NB4 (cell line): ENCODE measurements at regions not wholly inside any gene's neighbourhood (a gene's known extent, or its start where the extent isn't known, plus 50 kb on each side); places are given as distances from the start of the nearest gene placed in this dataset.

Experiments
- DNase-seq: peaks from one replicate; pipeline ENCODE4 v3.0.0; 2010; ENCODE audit warnings: low read depth
- H3K4me3 ChIP-seq: one replicate; pipeline ENCODE4 v1.5.1; 2011; ENCODE audit warnings: mild to moderate bottlenecking, low read depth, low read length, moderate library complexity
- MYC ChIP-seq: IDR thresholded peaks from 2 replicates; pipeline ENCODE4 v1.6.1; 2011; ENCODE audit warnings: low read depth, low read length
- POLR2A ChIP-seq: IDR thresholded peaks from 2 replicates; pipeline ENCODE4 v1.6.1; 2011; ENCODE audit warnings: mild to moderate bottlenecking; ENCODE audit not compliant: insufficient read length; ENCODE audit errors: extremely low read depth
- TF ChIP-seq, protein P1 (sequence below): IDR thresholded peaks from one replicate; pipeline ENCODE4 v1.5.1; 2012; ENCODE audit warnings: low read depth, low read length
- TF ChIP-seq, protein P2 (sequence below): IDR thresholded peaks from 2 replicates; pipeline ENCODE4 v1.6.1; 2011; ENCODE audit warnings: low read depth, low read length

DNA sequence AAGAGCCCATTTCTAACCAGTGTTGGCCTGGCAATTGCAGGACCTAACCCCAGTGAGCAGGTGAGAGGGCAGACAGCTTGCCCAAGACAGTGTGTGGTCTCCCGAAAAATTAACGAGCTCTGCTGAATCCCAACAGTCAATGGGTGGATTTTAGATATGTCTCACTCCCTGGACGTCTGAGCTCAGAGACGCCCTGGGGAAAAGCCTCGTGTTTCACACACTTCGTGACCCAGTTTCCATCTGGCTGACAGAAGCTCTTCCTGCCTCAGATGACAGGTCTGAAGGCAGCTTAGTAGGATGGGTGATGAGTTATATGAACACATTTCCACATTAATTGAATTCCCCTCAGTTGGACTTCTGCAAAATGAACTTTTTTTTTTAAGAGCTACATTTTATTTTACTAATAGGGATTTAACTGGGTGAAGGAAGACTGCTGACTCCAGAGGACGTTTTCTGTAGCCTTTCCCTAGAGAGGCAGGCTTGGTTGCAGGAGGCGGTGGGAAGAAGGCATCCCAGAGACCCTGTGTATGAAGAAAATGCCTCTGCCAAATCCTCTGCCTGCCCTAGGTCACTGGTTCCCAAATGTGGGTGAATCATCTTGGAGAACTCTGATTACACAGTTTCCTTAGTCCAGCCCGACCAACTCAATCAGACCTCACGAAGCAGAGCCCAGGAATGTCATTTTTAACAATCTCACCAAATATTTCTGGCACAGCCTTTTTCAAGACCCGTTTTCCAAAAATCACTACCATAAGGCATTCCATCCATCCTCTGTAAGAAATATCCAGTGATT is 71.7 kb upstream of the LY86 start:
- no peak for DNase-seq
- TF ChIP-seq MYC (no peak), POLR2A (no peak)
- TF ChIP-seq, protein P1, sequence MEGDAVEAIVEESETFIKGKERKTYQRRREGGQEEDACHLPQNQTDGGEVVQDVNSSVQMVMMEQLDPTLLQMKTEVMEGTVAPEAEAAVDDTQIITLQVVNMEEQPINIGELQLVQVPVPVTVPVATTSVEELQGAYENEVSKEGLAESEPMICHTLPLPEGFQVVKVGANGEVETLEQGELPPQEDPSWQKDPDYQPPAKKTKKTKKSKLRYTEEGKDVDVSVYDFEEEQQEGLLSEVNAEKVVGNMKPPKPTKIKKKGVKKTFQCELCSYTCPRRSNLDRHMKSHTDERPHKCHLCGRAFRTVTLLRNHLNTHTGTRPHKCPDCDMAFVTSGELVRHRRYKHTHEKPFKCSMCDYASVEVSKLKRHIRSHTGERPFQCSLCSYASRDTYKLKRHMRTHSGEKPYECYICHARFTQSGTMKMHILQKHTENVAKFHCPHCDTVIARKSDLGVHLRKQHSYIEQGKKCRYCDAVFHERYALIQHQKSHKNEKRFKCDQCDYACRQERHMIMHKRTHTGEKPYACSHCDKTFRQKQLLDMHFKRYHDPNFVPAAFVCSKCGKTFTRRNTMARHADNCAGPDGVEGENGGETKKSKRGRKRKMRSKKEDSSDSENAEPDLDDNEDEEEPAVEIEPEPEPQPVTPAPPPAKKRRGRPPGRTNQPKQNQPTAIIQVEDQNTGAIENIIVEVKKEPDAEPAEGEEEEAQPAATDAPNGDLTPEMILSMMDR, result no peak
- TF ChIP-seq, protein P2, sequence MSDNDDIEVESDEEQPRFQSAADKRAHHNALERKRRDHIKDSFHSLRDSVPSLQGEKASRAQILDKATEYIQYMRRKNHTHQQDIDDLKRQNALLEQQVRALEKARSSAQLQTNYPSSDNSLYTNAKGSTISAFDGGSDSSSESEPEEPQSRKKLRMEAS, result no peak
- no peak overlapping the region for H3K4me3 ChIP-seq

DNA sequence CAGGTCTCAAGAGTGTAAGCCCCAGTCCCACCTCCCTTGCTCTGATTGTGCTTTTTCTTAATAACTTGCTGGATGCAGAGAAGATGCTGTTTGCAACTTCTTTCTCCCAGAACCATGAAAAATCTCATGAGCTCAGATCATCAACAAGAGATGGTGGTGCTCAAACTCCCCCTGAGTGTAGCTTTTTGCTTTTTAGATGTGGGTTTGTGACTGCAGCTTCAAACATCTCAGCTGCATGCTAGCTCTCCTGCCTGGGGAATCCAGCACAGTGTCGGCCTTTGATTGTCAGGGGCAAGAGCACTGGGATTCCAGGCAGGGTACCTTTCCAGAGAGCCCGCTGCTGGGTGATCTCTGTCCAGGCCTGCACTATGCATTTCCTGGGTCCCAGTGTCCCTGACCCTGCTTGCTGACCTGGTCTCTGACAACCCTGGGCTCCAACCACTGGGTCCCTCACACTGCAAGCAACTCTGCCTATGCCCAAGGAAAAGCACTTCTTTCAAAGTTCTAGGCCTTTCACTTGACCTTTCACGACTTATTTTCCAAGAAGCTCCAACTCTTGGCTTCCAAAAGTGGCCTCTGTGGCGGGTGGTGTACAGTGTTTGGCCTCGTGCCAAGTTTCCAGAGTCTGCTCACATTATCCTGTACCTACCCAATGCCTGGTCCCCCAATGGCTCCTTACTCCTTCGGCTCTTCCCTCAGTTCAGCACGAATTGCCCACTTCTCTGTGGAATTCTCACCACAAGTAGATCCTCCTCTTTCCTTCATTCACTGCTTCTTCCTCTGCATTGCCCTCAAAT is 69.7 kb upstream of the LY86 start:
- no peak for DNase-seq
- TF ChIP-seq MYC (no peak), POLR2A (no peak)
- TF ChIP-seq, protein P2, result no peak
- TF ChIP-seq, protein P1, result no peak

DNA sequence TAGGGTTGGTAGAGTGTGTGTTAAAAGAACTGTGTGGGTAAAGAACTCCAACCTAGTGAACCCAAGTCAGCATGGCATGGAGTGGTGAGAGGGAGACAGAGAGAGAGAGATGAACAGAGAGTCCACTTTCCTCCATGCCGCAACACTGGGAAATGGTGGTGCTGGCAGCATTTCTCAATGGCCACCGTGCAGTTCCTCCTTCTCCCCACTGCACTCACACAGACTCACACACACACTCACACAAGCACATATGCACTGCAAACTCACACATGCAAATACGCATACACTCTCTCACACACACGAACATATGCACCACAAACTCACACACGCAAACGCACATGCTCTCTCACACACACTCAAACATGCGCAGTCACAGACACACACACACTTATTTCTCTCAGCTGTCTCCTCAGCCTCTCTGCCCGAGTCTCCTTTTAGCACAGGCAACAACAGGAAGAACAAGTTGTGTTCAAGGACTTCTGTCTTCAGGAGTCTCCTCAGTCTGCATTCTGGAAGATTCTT is 66.5 kb upstream of the LY86 start:
- no peak for TF ChIP-seq MYC
- TF ChIP-seq, protein P1, result no peak
- TF ChIP-seq, protein P2, result no peak
- TF ChIP-seq POLR2A, result no peak
- H3K4me3 ChIP-seq, result no peak overlapping the region
- DNase-seq, result peak; percentile 24

More for the DNA sequence above, 69.7 kb upstream of the LY86 start:
- H3K4me3 ChIP-seq, result no peak overlapping the region

DNA sequence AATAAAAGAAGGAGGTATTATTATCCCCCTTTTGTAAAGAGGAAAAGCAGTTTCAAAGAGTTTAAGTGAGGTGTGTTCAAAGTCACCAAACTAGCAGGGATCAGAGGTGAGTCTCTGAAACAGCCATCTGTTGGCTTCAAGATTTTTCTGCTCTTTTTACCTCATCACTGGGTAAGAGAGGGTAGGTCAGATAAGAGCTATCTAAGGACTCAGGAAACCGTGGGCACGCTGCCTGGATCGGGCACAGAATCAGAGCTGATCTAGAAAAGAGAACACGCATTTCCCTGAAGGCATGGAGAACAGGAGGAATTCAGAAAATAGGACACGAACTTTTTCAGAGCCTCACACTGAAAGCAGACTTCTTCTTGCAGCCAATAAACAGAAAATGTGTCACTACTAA is 65.8 kb upstream of the LY86 start:
- no peak for DNase-seq
- no peak for TF ChIP-seq POLR2A
- TF ChIP-seq MYC, result no peak
- TF ChIP-seq, protein P1, result no peak
- TF ChIP-seq, protein P2, result no peak
- no peak overlapping the region for H3K4me3 ChIP-seq

DNA sequence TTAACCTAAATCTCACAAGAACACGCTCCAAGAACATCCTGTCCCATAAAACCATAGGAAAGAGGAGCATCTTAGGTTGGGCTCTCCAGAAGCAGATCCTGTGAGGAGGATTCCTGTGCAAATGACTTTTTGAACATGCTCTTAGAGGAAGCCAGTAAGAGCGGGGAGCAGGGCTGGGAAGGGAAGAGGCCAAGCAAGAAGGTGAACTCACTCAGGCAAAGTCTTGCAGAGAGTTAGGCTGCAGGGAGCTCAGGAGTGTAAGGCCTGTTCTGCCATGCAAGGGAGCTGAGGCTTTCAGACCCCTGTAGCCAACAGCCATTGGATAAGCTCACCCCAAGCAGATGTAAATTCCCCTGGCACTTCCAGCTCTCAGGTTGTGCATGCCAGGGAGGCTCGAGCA is 63.6 kb upstream of the LY86 start:
- H3K4me3 ChIP-seq, result no peak overlapping the region
- no peak for DNase-seq
- no peak for TF ChIP-seq POLR2A
- TF ChIP-seq, protein P2, result no peak
- TF ChIP-seq, protein P1, result no peak
- no peak for TF ChIP-seq MYC
